ENCODE measurements at regions not wholly inside any gene's neighbourhood (a gene's known extent, or its start where the extent isn't known, plus 50 kb on each side); places are given as distances from the start of the nearest gene placed in this dataset.

DNA sequence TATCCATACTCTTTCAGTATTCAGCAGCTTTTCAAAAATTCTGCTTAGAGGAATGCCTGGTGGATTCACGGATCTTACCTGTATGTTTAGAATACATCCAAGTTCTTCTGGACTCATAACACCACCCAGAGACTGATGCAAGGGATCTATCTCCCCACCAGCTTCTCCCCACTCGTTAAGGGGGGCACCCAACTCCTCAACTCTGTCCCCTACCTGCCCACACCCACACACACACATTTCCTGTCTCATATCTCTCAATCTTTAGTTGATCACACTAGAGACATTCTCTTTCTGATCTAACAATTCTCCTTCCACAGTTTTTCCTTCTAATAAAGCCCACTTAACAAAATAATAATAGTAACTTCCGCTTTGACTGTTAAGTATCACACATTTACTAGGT lies 110.1 kb downstream of the DLEU7 start:
- Histone ChIP-seq H3K9me3 (ENCODE audit: low read depth) (no peaks in the 10 kb centered on the region), H3K79me2 (ENCODE audit: insufficient read depth) (no peaks in the 10 kb centered on the region), H3K4me2 (ENCODE audit: unreplicated experiment) (no peak overlapping the region), H3K36me3 (ENCODE audit: low read depth) (no peaks in the 10 kb centered on the region), H3K4me3 (no peak overlapping the region), H4K20me1 (ENCODE audit: insufficient read depth) (no peaks in the 10 kb centered on the region), H3K27me3 (replicated peaks; ENCODE audit: insufficient read depth) (no peaks in the 10 kb centered on the region), H2AFZ (no peak overlapping the region), H3F3A (ENCODE audit: insufficient read depth) (peaks cover 16% of the 10 kb centered on the region; the same call in 1 of the 2 replicates), H3K27ac (no peak overlapping the region), H3K9ac (no peak overlapping the region), H3K4me1 (ENCODE audit: insufficient read depth) (peaks cover 42% of the 10 kb centered on the region), H3K9me2 (ENCODE audit: insufficient read depth) (no peaks in the 10 kb centered on the region)
- WGBS, 2 experiments (ENCODE audit: low coverage in 1 of 2, low lambda C conversion rate in 2 of 2, missing lambda C conversion rate in 2 of 2) = 48 to 54% methylated on average over 3 of the region's 3 CpGs
- in situ Hi-C loops (cut with MboI) = no loop called here
- DNase-seq = no peak
- TF ChIP-seq EZH2phosphoT487 (IDR thresholded peaks at IDR 0.05; ENCODE audit: insufficient read depth, low read depth) = no peak
- no peak for TF ChIP-seq EZH2 (IDR thresholded peaks at IDR 0.05; ENCODE audit: insufficient read depth, poor library complexity, severe bottlenecking)

DNA sequence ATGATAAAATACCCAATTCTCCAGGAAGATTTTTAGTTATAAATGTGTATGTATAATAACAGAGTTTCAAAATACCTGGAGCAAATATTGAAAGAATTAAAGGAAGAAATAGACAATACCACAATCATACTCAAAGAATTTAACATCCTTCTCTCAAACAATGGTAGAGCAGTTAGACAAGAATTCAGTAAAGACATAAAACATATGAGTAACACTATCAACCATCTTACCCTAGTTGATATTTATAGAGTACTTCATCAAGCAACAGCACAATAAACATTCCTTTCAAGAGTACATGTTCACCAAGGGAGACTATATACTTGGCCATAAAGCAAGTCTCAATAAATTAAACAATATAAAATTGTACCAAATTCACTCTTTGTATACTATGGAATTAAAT lies 108.4 kb downstream of the DLEU7 start:
- no peak overlapping the region for H3K9ac ChIP-seq
- no peak overlapping the region for H3K27ac ChIP-seq
- H4K20me1 ChIP-seq (ENCODE audit: insufficient read depth) = no peaks in the 10 kb centered on the region
- peak overlapping the region; percentile 17 for H3K4me2 ChIP-seq (ENCODE audit: unreplicated experiment)
- no peaks in the 10 kb centered on the region for H3K79me2 ChIP-seq (ENCODE audit: insufficient read depth)
- in situ Hi-C loops (cut with MboI) = no loop called here
- H2AFZ ChIP-seq = no peak overlapping the region
- no peaks in the 10 kb centered on the region for H3K9me3 ChIP-seq (ENCODE audit: low read depth)
- H3F3A ChIP-seq (ENCODE audit: insufficient read depth) = peaks cover 21% of the 10 kb centered on the region; the same call in 1 of the 2 replicates
- H3K4me1 ChIP-seq (ENCODE audit: insufficient read depth) = peaks cover 47% of the 10 kb centered on the region
- H3K36me3 ChIP-seq (ENCODE audit: low read depth) = no peaks in the 10 kb centered on the region
- no peaks in the 10 kb centered on the region for H3K27me3 ChIP-seq (replicated peaks; ENCODE audit: insufficient read depth)
- TF ChIP-seq EZH2 (IDR thresholded peaks at IDR 0.05; ENCODE audit: insufficient read depth, poor library complexity, severe bottlenecking) (no peak), EZH2phosphoT487 (IDR thresholded peaks at IDR 0.05; ENCODE audit: insufficient read depth, low read depth) (no peak)
- peak; percentile 32 for DNase-seq
- H3K9me2 ChIP-seq (ENCODE audit: insufficient read depth) = no peaks in the 10 kb centered on the region
- no peak overlapping the region for H3K4me3 ChIP-seq

GRCh38 chr13:50740052-50740741 lies 103.3 kb downstream of the DLEU7 start:
- Histone ChIP-seq H3K4me1 (ENCODE audit: insufficient read depth) (peaks cover 12% of the 10 kb centered on the region), H3K4me2 (ENCODE audit: unreplicated experiment) (peak overlapping the region; percentile 23), H3K27ac (no peak overlapping the region), H3K9ac (no peak overlapping the region), H3K9me2 (ENCODE audit: insufficient read depth) (no peaks in the 10 kb centered on the region), H3F3A (ENCODE audit: insufficient read depth) (peaks cover 10% of the 10 kb centered on the region; the same call in 1 of the 2 replicates), H3K9me3 (ENCODE audit: low read depth) (no peaks in the 10 kb centered on the region), H3K27me3 (replicated peaks; ENCODE audit: insufficient read depth) (no peaks in the 10 kb centered on the region), H3K79me2 (ENCODE audit: insufficient read depth) (no peaks in the 10 kb centered on the region), H4K20me1 (ENCODE audit: insufficient read depth) (no peaks in the 10 kb centered on the region), H3K4me3 (no peak overlapping the region), H2AFZ (no peak overlapping the region), H3K36me3 (ENCODE audit: low read depth) (no peaks in the 10 kb centered on the region)
- peak; percentile 38 for DNase-seq
- in situ Hi-C loops (cut with MboI) = no loop called here
- TF ChIP-seq EZH2 (IDR thresholded peaks at IDR 0.05; ENCODE audit: insufficient read depth, poor library complexity, severe bottlenecking) (no peak), EZH2phosphoT487 (IDR thresholded peaks at IDR 0.05; ENCODE audit: insufficient read depth, low read depth) (no peak)
- 50 to 54% methylated on average over 3 of the region's 3 CpGs for WGBS, 2 experiments (ENCODE audit: low coverage in 1 of 2, low lambda C conversion rate in 2 of 2, missing lambda C conversion rate in 2 of 2)

DNA sequence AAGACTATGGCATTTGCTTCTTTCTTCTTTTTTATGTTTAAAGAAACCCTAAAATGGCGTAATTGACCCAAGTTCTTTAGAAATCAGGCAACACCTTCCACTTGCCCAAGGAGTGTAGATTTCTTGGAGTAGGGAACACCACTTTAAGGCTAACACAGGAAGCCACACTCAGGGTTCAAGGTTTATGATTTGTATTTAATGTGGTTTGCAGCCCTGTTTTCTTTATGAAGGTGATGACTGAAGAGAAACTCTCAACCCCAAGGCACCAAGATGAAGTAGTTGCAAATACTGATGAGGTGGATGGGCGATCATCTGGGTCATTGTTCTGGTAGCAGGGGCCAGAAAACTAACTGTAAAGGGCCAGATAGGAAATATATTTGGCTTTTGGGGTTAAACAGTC lies 101.1 kb downstream of the DLEU7 start:
- Histone ChIP-seq H4K20me1 (ENCODE audit: insufficient read depth) (no peaks in the 10 kb centered on the region), H3K4me2 (ENCODE audit: unreplicated experiment) (no peak overlapping the region), H3K9me2 (ENCODE audit: insufficient read depth) (no peaks in the 10 kb centered on the region), H3K9ac (no peak overlapping the region), H3K27me3 (replicated peaks; ENCODE audit: insufficient read depth) (no peaks in the 10 kb centered on the region), H3F3A (ENCODE audit: insufficient read depth) (peaks cover 10% of the 10 kb centered on the region; the same call in 1 of the 2 replicates), H3K36me3 (ENCODE audit: low read depth) (no peaks in the 10 kb centered on the region), H3K4me3 (no peak overlapping the region), H3K79me2 (ENCODE audit: insufficient read depth) (no peaks in the 10 kb centered on the region), H3K4me1 (ENCODE audit: insufficient read depth) (peaks cover 11% of the 10 kb centered on the region), H3K9me3 (ENCODE audit: low read depth) (no peaks in the 10 kb centered on the region), H2AFZ (no peak overlapping the region), H3K27ac (no peak overlapping the region)
- DNase-seq = no peak
- WGBS, 2 experiments (ENCODE audit: low coverage in 1 of 2, low lambda C conversion rate in 2 of 2, missing lambda C conversion rate in 2 of 2) = 76 to 80% methylated on average over 2 of the region's 2 CpGs
- no peak for TF ChIP-seq EZH2 (IDR thresholded peaks at IDR 0.05; ENCODE audit: insufficient read depth, poor library complexity, severe bottlenecking)
- no peak for TF ChIP-seq EZH2phosphoT487 (IDR thresholded peaks at IDR 0.05; ENCODE audit: insufficient read depth, low read depth)
- in situ Hi-C loops (cut with MboI) = no loop called here

DNA sequence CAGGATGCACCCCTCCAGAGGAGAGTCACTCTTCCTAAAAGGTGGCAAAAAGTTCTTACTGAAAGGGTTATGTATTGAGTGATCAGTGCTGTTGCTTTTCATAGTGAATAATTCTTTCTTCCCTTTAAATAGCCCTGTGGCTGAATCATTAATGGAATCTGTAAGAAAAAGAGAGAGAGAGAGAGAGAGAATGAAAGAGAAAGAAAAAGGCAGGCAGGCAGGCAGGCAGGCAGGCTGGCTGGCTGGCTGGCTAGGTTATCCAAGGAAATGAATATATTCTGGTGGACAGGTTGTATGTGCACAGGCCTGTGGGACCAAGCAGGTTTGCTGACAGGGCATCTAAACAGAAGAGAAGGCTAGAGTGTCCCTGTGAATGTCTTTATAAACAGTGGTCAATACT lies 100.5 kb downstream of the DLEU7 start:
- Histone ChIP-seq H3K79me2 (ENCODE audit: insufficient read depth) (no peaks in the 10 kb centered on the region), H3K4me1 (ENCODE audit: insufficient read depth) (peaks cover 11% of the 10 kb centered on the region), H3K9me3 (ENCODE audit: low read depth) (no peaks in the 10 kb centered on the region), H3K4me3 (no peak overlapping the region), H3K36me3 (ENCODE audit: low read depth) (no peaks in the 10 kb centered on the region), H4K20me1 (ENCODE audit: insufficient read depth) (no peaks in the 10 kb centered on the region), H3K27me3 (replicated peaks; ENCODE audit: insufficient read depth) (no peaks in the 10 kb centered on the region), H3K9ac (no peak overlapping the region), H3F3A (ENCODE audit: insufficient read depth) (peaks cover 10% of the 10 kb centered on the region; the same call in 1 of the 2 replicates), H3K4me2 (ENCODE audit: unreplicated experiment) (no peak overlapping the region), H3K27ac (no peak overlapping the region), H2AFZ (no peak overlapping the region), H3K9me2 (ENCODE audit: insufficient read depth) (no peaks in the 10 kb centered on the region)
- peak; percentile 17 for DNase-seq
- in situ Hi-C loops (cut with MboI) = no loop called here
- no peak for TF ChIP-seq EZH2 (IDR thresholded peaks at IDR 0.05; ENCODE audit: insufficient read depth, poor library complexity, severe bottlenecking)
- no peak for TF ChIP-seq EZH2phosphoT487 (IDR thresholded peaks at IDR 0.05; ENCODE audit: insufficient read depth, low read depth)

All from GM23248 (cell line).